ENCODE measurements at regions not wholly inside any gene's neighbourhood (a gene's known extent, or its start where the extent isn't known, plus 50 kb on each side); places are given as distances from the start of the nearest gene placed in this dataset.

DNA sequence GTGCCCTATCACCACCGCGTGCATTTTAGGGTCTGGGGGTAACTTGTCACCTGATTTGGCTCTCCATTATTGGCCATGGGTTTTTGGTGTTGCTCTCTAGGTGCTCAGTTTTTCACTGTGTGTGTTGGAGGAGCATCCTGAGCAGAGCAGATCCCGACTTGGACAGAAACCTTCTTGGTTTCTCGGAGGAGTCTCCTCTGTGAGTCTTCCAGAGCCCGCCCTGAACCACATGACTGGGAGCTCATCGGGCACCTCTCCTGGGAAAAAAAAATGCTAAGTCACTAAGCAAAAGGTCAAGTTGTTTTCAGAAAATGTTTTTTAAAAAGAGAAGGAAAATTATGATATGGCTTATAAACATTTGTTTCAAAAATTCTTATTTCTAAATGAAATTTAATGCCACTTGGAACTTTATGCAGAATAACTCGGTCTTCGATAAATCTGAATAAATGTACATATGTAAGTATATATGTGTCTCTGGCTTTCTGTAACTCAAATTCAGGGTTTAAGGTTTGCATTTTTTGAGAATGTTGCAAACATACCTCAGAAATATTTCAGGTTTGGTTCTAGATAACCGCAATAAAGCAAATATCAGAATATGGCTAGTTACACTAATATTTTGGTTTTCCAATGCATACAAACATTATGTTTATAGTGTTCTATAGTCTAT is 255.2 kb downstream of the AUH start:
- DNase-seq = no peak
- in situ Hi-C loops (cut with HindIII; ENCODE audit: low pct_ligation_motif_present, low pct_unique_long_range_greater_than_20kb, low sequenced_read_pairs) = no loop called here

- in situ Hi-C loops (cut with HindIII; ENCODE audit: low pct_ligation_motif_present, low pct_unique_long_range_greater_than_20kb, low sequenced_read_pairs) = no loop called here
- no peak for DNase-seq
These were observed 250.5 kb downstream of the AUH start for GRCh38 chr9:91111226-91111625.

- no peak for DNase-seq
- in situ Hi-C loops (cut with HindIII; ENCODE audit: low pct_ligation_motif_present, low pct_unique_long_range_greater_than_20kb, low sequenced_read_pairs) = no loop called here
These were observed 249.8 kb downstream of the AUH start for GRCh38 chr9:91111876-91112275.

DNA sequence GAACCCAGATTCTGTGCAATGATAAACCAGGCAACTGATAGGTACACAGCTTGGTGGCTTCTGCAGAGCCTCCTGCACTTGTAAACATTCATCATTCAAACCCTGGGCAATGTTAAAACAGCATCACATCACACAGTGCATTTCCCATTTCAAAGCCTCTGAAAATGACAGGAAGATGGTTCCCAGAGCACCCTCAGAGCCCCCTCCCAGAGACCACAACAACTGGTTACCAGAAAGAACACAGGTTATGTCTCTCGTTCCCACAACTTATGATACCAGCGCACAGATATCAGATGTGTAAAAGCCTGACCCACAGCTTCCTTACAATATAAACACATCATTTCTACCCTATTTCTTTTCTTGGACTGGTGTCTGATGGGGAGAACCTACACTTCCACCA is 248.7 kb downstream of the AUH start:
- in situ Hi-C loops (cut with HindIII; ENCODE audit: low pct_ligation_motif_present, low pct_unique_long_range_greater_than_20kb, low sequenced_read_pairs) = no loop called here
- no peak for DNase-seq

DNA sequence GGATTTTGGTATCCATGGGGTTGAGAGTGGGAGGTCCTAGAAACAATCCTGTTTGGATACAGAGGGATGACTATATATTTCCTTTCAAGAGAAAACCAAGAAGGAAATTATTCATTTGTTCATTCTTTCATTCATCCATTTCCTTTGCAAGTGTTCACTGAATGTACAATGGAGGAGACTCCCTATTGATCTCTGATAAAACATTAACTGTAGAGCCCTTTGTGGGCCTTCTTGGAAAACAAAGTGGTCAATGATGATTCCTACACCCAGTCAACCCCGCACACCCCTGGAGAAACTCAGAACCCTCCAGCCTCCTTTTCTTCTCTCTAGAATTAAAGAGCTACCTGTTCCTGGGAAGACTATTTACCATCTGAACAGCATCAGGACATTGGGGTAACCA is 247.3 kb downstream of the AUH start:
- in situ Hi-C loops (cut with HindIII; ENCODE audit: low pct_ligation_motif_present, low pct_unique_long_range_greater_than_20kb, low sequenced_read_pairs) = no loop called here
- no peak for DNase-seq

DNA sequence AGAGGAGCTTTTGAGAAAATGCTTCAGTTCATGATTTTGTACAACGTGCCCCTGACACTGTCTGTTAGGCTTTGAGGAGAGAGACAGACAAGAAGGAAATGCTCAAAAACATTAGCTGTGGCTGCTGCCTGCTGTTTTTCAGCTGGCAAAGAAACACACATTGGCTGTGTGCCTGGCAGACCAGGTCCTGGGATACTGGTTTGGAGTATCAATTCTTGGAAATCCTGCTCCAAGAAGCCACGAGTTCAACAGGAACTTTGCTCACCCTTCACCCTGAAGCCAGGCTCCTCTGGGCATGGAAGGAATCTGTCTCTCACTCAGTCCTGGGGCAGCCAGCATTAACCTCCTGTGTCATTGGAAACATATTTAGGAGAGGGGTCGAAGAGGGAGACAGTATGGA is 245.5 kb downstream of the AUH start:
- DNase-seq = no peak
- in situ Hi-C loops (cut with HindIII; ENCODE audit: low pct_ligation_motif_present, low pct_unique_long_range_greater_than_20kb, low sequenced_read_pairs) = no loop called here

- in situ Hi-C loops (cut with HindIII; ENCODE audit: low pct_ligation_motif_present, low pct_unique_long_range_greater_than_20kb, low sequenced_read_pairs) = no loop called here
- DNase-seq = no peak
These were observed 245.0 kb downstream of the AUH start for GRCh38 chr9:91116711-91117110.

GRCh38 chr9:91117474-91117891 is 244.2 kb downstream of the AUH start:
- in situ Hi-C loops (cut with HindIII; ENCODE audit: low pct_ligation_motif_present, low pct_unique_long_range_greater_than_20kb, low sequenced_read_pairs) = no loop called here
- DNase-seq = no peak

DNA sequence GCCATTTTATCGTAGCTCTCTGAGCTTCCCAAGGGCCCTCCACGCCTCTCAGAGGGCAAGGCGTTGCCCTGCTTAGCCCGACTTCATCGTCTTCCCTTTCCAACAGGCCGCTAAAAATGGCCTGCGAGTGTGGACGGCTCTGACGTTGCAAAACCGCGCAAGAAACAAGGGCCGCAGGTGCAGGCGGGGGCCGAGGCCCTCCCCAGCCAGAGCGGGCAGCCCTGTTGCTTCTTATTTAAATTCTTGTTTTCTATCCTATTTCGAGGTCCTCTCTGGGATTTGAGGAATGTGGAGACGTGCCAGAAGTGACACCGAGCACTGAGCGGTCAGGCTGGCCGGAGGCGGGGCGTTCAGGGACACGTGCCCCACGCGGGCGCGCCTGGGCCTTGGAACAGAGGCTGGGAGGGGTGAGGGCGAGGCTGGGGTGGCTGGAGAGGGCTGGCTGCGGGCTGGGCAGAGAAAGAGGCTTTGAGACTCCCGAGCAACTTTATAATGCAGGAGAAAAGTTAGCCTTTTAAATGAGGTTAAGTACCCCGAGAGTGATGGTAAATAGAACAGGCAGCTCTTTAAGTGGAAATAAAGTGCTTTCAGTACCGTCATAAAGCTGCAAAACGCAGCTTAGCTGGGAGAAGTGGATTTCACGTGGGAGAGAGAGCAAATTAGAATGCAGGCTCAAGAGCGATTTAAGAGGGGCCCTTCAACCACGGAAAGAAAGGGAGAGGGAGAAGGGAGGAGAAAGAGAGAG is 243.6 kb downstream of the AUH start:
- DNase-seq = no peak
- in situ Hi-C loops (cut with HindIII; ENCODE audit: low pct_ligation_motif_present, low pct_unique_long_range_greater_than_20kb, low sequenced_read_pairs) = no loop called here

DNA sequence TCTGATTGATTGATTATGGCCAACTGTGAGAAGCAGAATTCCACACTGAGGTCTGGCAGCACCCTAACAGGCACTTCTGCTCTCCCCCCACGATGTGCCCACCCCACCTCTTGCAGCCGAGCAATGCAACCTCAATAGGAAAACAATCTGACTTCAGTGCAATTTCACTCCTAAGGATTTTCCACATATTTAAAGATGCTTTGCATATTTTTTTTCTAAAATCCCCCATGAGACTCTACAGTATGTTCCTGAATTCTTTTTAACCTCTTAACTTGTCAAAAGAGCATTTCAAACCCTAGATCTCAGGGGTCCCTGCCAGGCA is 243.1 kb downstream of the AUH start:
- no peak for DNase-seq
- in situ Hi-C loops (cut with HindIII; ENCODE audit: low pct_ligation_motif_present, low pct_unique_long_range_greater_than_20kb, low sequenced_read_pairs) = no loop called here

DNA sequence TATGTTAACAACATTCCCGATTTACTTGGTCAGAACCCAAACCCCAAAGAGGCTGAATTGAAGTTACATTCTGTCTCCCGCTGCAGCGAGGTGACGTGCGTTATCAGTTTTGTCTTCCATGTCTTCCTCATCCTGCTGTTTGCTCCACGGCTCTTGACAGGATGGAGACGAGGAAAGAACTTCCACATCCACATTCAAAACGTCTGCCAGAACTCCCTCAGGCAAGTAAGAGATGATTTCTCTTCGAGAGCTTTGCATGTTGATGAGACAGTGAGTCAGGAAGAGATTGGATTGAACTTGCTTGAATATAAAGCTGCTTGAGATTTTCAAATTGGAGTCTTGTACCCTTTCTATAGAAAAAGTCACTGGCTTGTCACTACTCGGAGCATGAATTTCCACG is 242.6 kb downstream of the AUH start:
- no peak for DNase-seq
- in situ Hi-C loops (cut with HindIII; ENCODE audit: low pct_ligation_motif_present, low pct_unique_long_range_greater_than_20kb, low sequenced_read_pairs) = no loop called here

GRCh38 chr9:91119679-91120078 is 242.0 kb downstream of the AUH start:
- in situ Hi-C loops (cut with HindIII; ENCODE audit: low pct_ligation_motif_present, low pct_unique_long_range_greater_than_20kb, low sequenced_read_pairs) = no loop called here
- DNase-seq = no peak

DNA sequence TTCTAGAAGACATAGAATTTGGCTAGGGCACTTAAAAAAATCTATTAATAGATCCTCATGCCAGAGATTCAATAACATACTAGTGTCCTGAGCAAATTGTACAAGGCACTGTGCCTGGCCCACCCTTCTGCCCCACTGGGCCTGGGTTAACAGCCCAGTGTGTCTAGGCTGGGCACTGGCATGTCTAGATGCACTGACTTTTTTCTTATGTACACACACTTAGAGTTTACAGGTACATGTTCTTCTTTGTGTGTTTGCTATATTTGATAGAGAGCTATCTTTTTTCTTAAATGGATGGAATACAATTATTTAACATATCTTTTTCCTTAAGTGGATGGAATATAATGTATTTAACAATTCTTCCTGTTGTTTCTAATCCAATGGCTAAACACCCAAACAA is 241.5 kb downstream of the AUH start:
- in situ Hi-C loops (cut with HindIII; ENCODE audit: low pct_ligation_motif_present, low pct_unique_long_range_greater_than_20kb, low sequenced_read_pairs) = no loop called here
- DNase-seq = no peak

- DNase-seq = no peak
- in situ Hi-C loops (cut with HindIII; ENCODE audit: low pct_ligation_motif_present, low pct_unique_long_range_greater_than_20kb, low sequenced_read_pairs) = no loop called here
These were observed 239.0 kb downstream of the AUH start for GRCh38 chr9:91122755-91123154.

DNA sequence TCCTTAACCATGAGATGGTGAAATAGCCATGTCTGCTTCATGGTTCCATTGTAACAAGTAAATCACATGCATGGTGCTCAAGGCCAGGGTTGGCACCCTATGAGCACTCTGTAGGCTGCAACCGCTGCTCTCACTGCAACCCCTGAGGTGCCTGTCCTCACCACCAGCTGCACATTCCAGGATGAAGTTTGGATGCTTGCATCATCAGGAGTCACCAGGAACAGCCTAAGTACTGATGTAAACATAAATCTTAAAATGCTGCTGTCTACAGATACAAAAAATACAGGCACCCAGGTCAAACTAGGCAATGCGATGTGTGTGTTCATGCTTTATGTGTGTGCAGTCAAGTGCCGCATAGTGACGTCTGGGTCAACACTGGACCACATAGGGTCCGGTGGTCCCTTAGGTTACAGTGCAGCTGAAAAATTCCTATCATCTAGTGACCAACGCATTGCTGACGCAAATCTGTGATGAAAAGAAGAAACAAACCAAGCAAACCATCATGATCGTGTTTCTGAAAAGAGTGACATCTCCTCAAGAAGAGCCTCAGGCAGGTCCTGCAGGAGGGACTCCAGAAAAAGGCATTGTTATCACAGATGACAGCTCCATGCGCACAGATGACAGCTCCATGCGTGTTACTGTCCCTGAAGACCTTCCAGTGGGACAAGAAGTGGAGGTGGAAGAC is 234.8 kb downstream of the AUH start:
- in situ Hi-C loops (cut with HindIII; ENCODE audit: low pct_ligation_motif_present, low pct_unique_long_range_greater_than_20kb, low sequenced_read_pairs) = no loop called here
- DNase-seq = no peak

- no peak for DNase-seq
- in situ Hi-C loops (cut with HindIII; ENCODE audit: low pct_ligation_motif_present, low pct_unique_long_range_greater_than_20kb, low sequenced_read_pairs) = no loop called here
These were observed 234.1 kb downstream of the AUH start for GRCh38 chr9:91127653-91128052.

- in situ Hi-C loops (cut with HindIII; ENCODE audit: low pct_ligation_motif_present, low pct_unique_long_range_greater_than_20kb, low sequenced_read_pairs) = no loop called here
- no peak for DNase-seq
These were observed 230.9 kb downstream of the AUH start for GRCh38 chr9:91130796-91131318.

GRCh38 chr9:91131433-91131839 is 230.3 kb downstream of the AUH start:
- in situ Hi-C loops (cut with HindIII; ENCODE audit: low pct_ligation_motif_present, low pct_unique_long_range_greater_than_20kb, low sequenced_read_pairs) = no loop called here
- DNase-seq = no peak

DNA sequence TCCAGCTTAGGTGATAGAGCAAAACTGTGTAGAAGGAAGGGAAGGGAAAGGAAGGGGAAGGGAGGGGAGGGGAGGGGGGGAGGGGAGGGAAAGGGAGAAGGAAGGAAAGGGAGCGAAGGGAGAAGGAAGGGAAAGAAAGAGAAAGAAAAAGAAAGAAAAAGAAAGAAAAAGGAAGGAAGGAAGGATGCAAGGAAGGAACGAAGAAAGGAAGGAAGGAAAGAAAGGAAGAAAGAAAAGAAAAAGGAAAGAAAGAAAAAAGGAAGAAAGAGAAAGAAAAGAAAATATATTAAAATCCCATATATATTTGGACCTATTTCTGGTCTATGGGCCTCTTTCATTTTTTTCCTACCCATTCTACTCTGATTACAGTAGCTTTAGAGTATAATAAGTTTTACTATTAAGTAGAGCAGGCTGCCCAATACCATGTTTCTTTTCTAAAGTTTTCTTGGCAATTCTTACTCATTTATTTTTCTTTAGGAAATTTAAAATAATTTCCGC is 229.1 kb downstream of the AUH start:
- in situ Hi-C loops (cut with HindIII; ENCODE audit: low pct_ligation_motif_present, low pct_unique_long_range_greater_than_20kb, low sequenced_read_pairs) = no loop called here

DNA sequence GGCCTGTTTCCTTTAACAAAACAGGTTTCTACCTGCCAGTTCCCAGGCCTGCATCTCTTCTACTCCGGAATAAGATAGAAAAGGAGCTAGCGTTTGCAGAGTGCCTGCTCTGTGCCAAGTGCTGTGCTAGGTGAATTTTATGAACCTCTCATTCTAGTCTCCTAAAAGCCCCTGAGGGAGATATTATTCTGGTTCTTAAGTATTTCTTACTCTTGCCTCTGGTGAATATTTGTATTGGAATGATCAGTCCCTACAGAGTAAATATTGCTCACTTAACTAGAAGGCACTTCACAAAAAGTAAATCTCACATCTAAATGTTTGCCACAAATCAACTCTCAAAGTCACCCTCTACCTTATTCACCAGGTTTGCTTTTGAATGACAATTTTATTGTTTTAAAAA is 227.1 kb downstream of the AUH start:
- in situ Hi-C loops (cut with HindIII; ENCODE audit: low pct_ligation_motif_present, low pct_unique_long_range_greater_than_20kb, low sequenced_read_pairs) = no loop called here
- no peak for DNase-seq

More for the DNA sequence above, 229.1 kb downstream of the AUH start:
- no peak for DNase-seq
